ENCODE measurements at regions not wholly inside any gene's neighbourhood (a gene's known extent, or its start where the extent isn't known, plus 50 kb on each side); places are given as distances from the start of the nearest gene placed in this dataset.
A peak's percentile ranks its signal among the peaks of the same experiment; 100 is the strongest.

DNA sequence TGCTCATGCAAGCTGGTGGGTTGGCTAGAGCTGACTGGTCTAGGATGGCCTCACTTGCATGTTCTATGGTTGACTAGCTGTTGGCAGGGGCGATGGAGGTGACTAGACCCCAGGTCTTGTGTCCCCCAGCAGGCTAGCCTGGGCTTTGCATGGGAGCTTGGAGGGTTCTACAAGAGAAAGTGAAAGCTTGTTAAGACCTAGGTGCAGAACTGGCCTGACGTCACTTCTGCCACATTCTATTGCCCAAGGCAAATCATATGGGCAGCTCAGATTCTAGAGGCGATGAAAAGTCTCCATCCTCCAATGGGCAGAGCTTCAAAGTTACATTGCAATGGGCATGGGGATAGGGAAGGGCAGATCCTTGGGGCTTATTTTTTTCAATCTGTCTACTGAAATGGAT lies 170.9 kb downstream of the MIAT start:
- TF ChIP-seq, protein P1, sequence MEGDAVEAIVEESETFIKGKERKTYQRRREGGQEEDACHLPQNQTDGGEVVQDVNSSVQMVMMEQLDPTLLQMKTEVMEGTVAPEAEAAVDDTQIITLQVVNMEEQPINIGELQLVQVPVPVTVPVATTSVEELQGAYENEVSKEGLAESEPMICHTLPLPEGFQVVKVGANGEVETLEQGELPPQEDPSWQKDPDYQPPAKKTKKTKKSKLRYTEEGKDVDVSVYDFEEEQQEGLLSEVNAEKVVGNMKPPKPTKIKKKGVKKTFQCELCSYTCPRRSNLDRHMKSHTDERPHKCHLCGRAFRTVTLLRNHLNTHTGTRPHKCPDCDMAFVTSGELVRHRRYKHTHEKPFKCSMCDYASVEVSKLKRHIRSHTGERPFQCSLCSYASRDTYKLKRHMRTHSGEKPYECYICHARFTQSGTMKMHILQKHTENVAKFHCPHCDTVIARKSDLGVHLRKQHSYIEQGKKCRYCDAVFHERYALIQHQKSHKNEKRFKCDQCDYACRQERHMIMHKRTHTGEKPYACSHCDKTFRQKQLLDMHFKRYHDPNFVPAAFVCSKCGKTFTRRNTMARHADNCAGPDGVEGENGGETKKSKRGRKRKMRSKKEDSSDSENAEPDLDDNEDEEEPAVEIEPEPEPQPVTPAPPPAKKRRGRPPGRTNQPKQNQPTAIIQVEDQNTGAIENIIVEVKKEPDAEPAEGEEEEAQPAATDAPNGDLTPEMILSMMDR (IDR thresholded peaks at IDR 0.05), result no peak
- Histone ChIP-seq H3K27ac (no peak overlapping the region), H3K4me3 (ENCODE audit: low read depth in 1 of 2, low read length in 1 of 2) (no peak overlapping the region)

GRCh38 chr22:26830837-26831236 lies 173.4 kb downstream of the MIAT start:
- Histone ChIP-seq H3K27me3 (no peaks in the 10 kb centered on the region), H3K4me1 (ENCODE audit: control insufficient read depth in 1 of 2, insufficient read depth in 1 of 2, low read depth in 1 of 2, low read length in 1 of 2) (no peaks in the 10 kb centered on the region), H3K4me3 (ENCODE audit: low read depth in 1 of 2, low read length in 1 of 2) (no peak overlapping the region), H3K27ac (no peak overlapping the region), H3K9me3 (no peaks in the 10 kb centered on the region), H3K36me3 (no peaks in the 10 kb centered on the region)
- TF ChIP-seq, protein P1 (IDR thresholded peaks at IDR 0.05), result no peak

More for the DNA sequence above, 170.9 kb downstream of the MIAT start:
- Histone ChIP-seq H3K9me3 (no peaks in the 10 kb centered on the region), H3K4me1 (ENCODE audit: control insufficient read depth in 1 of 2, insufficient read depth in 1 of 2, low read depth in 1 of 2, low read length in 1 of 2) (no peaks in the 10 kb centered on the region), H3K27me3 (no peaks in the 10 kb centered on the region), H3K36me3 (no peaks in the 10 kb centered on the region)

DNA sequence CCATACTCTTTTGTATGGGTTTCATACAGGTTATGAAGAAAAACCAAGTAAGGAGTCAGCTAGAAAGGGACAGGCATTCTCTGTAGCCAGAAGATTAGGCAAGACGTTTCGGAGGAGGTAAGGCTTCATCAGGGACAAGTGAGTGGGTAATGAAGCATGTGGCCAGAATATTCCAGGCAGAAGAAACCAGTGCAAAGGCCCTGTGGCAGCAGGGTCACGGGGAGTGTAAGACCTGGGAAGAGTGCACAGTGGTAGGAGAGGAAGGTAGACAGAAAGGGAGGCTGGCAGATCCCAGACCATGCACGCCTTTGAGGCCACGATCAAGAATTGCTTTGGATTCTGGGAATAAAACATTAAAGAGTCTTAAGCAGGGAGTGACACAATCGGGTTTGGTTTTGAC lies 177.6 kb downstream of the MIAT start:
- Histone ChIP-seq H3K27ac (no peak overlapping the region), H3K4me3 (ENCODE audit: low read depth in 1 of 2, low read length in 1 of 2) (no peak overlapping the region), H3K4me1 (ENCODE audit: control insufficient read depth in 1 of 2, insufficient read depth in 1 of 2, low read depth in 1 of 2, low read length in 1 of 2) (no peaks in the 10 kb centered on the region), H3K9me3 (no peaks in the 10 kb centered on the region), H3K27me3 (no peaks in the 10 kb centered on the region), H3K36me3 (no peaks in the 10 kb centered on the region)
- TF ChIP-seq, protein P1 (IDR thresholded peaks at IDR 0.05), result no peak

DNA sequence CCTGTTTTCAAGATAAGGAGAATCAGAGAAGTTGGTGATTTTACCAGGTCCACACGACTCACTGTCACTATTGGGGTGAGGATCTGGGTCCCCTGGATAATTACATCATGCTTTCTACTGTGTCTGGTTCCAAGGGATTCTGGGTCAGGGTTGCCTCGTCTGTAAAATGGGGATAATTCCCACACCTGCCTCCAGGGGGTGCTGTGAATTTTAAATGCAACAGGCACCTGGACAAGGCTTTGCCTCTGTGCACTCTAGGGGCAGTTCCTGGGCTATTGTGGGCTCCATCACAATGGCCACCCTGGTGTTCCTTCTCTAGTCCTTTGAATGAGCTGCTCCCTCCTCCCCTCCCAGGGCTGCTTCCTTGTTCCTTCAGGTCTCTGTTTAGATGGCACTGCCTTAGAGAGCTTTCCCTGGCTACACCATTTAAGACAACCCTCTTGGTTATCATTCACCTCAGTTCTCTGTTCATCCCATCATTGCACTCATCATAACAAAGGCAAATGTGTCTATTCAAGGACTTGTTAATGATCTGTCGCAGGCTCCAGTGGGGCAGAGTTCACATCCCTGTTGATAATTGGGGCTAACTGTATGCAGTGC lies 178.6 kb downstream of the MIAT start:
- no peak overlapping the region for H3K27ac ChIP-seq
- H3K4me1 ChIP-seq (ENCODE audit: control insufficient read depth in 1 of 2, insufficient read depth in 1 of 2, low read depth in 1 of 2, low read length in 1 of 2), result no peaks in the 10 kb centered on the region
- H3K9me3 ChIP-seq, result no peaks in the 10 kb centered on the region
- no peak overlapping the region for H3K4me3 ChIP-seq (ENCODE audit: low read depth in 1 of 2, low read length in 1 of 2)
- no peaks in the 10 kb centered on the region for H3K36me3 ChIP-seq
- no peaks in the 10 kb centered on the region for H3K27me3 ChIP-seq
- TF ChIP-seq, protein P1 (IDR thresholded peaks at IDR 0.05), result peak; percentile 48

DNA sequence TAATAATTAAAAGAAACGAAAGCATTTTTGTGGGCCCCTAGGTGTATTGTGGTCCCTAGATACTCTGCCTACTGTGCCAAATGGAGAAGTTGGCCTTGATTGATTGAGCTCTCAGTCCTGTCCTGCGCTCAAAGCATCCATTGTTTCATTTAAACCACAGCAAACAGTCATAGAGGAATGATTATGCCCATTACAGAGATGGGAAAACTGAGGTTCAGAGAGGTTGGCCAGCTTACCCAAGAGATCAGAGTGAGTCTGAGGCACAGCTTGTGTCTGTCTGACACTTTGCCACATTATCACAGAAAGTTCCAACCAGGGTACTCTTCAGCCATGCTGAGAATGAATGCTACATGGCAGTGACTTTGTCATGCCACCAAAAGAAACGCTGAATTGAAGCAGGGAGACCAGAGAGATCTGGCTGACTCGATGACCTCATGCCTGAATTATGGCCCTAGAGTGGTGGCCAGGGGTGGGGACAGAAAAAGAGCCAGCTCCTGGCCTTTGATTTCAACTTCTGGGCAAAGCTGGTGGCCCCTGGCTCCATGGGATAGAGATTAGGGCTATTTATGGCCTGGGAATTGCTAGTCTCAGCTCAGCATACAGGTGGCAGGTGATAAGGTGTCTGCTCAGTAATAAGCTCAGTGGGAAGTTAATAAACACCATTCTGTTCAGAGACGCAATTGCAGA lies 180.5 kb downstream of the MIAT start:
- TF ChIP-seq, protein P1 (IDR thresholded peaks at IDR 0.05), result no peak
- no peaks in the 10 kb centered on the region for H3K27me3 ChIP-seq
- H3K9me3 ChIP-seq, result no peaks in the 10 kb centered on the region

More for the DNA sequence above, 180.5 kb downstream of the MIAT start:
- no peaks in the 10 kb centered on the region for H3K36me3 ChIP-seq
- H3K4me1 ChIP-seq (ENCODE audit: control insufficient read depth in 1 of 2, insufficient read depth in 1 of 2, low read depth in 1 of 2, low read length in 1 of 2), result no peaks in the 10 kb centered on the region
- H3K27ac ChIP-seq, result no peak overlapping the region
- no peak overlapping the region for H3K4me3 ChIP-seq (ENCODE audit: low read depth in 1 of 2, low read length in 1 of 2)
